Stimulated activated CD8-positive, alpha-beta memory T cell treated with anti-CD3 and anti-CD28 coated beads, Interleukin-7, amount 100 ng/mL, for 48 hours (primary cell): ENCODE measurements at regions not wholly inside any gene's neighbourhood (a gene's known extent, or its start where the extent isn't known, plus 50 kb on each side); places are given as distances from the start of the nearest gene placed in this dataset.

Source experiments
- DNase-seq, 2 donors: peaks; one replicate each; pipeline ENCODE4 v3.0.0-alpha.2; 2020; ENCODE audit warnings: low read depth in 1 of 2; ENCODE audit errors: extremely low read depth in 1 of 2

- no peak for DNase-seq
Measured at GRCh38 chr6:90982581-90982980, 395.7 kb upstream of the MAP3K7 start.

GRCh38 chr6:90982051-90982450 is 395.2 kb upstream of the MAP3K7 start:
- DNase-seq = no peak

DNA sequence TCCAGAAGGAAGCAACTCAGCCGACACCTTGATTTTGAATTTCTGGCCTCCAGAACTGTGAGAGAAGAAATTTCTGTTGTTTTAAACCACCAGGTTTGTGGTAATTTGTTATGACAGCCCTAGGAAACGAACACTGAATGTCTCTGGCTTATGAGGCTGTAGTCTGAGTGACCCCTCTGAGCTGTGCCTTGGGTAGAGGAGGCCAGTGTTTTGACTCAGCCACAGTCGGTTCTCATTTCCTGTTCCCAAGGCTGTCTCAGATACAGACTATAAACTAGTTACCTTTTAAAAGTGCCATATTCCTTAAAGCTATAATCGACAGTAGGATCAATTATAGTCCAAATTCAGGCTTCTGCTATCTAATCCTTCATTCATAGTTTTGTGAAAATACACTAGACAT is 391.2 kb upstream of the MAP3K7 start:
- no peak for DNase-seq

GRCh38 chr6:90977513-90977912 is 390.6 kb upstream of the MAP3K7 start:
- DNase-seq = no peak

DNA sequence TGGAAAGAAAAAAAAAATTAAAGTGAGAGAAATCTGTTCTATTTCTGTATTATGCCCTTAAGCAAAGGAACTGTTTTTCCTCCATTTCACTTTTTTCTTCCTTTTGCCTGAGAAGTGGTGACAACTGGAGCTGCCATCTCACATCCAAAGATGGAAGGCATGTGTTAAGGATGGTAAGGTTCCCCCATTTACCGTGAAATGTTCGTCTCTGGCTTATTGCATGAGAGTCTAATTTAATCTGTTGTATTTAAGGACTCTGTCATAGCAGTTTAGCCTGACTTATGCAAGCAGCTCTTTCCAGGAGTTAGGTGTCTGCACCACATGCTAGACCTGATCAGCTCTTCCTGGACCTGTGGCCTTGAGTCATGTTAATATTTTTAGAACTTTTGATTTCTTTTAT is 389.5 kb upstream of the MAP3K7 start:
- DNase-seq = no peak

GRCh38 chr6:90975741-90976140 is 388.9 kb upstream of the MAP3K7 start:
- DNase-seq = no peak

- DNase-seq = no peak
Measured at GRCh38 chr6:90973188-90973587, 386.3 kb upstream of the MAP3K7 start.

- DNase-seq = no peak
Measured at GRCh38 chr6:90970672-90971071, 383.8 kb upstream of the MAP3K7 start.

- no peak for DNase-seq
Measured at GRCh38 chr6:90967471-90967870, 380.6 kb upstream of the MAP3K7 start.

DNA sequence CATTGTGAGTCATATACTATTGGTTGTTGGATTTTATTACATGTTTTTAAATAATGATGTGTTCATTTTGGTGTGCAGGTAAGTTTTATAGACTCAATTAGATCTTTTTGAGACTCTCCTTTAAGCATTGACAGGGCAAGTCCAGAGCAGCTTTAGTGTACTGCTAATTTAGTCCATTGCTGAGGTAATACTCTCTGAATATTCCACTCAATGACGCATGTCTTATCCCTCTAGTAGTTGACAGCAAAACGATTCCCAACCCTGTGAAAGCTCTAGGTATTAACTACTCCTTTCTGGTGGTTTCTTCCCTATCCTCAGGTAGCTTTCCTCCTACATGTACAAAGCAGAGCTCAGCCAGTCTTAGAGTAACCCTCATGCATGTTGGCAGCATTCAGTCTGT is 373.5 kb upstream of the MAP3K7 start:
- DNase-seq = no peak

DNA sequence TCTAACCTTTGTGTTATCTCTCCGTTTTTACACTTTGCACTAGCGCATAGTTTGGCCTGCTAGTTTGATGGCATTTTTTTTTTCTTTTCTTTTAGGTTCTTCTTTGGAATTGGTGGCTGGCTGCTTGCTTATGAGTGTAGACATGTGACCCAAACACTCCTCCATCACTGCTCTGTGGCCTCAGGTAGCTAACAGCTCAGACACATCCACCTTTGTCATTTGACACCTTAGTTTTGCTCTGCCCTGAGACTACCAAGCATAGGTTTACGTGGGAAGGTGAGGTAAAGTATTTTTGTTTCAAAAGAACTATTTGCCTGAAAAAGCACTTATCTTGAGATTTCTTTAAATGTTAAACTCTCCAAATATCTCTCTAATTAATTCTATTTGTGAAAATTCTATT is 368.4 kb upstream of the MAP3K7 start:
- DNase-seq = no peak

GRCh38 chr6:90953405-90954161 is 366.7 kb upstream of the MAP3K7 start:
- DNase-seq = no peak

DNA sequence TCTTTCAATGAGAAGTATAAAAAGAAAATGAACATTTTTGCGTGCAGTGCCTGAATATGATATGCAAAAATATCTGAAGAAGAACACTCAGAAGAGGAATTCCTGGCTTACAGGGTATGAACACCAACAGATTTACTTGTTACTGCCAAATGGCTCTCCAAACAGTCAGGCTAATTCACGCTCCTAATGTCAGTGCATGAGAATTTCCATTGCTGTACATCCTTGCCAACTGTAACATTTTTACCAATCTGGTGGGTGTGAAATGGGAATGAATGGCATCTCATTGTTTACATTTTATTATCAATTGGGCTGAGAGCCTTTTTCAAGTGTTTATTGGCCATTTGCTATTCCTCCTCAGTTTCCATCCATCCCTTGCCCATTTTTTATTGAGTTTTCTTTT is 365.3 kb upstream of the MAP3K7 start:
- DNase-seq = no peak

DNA sequence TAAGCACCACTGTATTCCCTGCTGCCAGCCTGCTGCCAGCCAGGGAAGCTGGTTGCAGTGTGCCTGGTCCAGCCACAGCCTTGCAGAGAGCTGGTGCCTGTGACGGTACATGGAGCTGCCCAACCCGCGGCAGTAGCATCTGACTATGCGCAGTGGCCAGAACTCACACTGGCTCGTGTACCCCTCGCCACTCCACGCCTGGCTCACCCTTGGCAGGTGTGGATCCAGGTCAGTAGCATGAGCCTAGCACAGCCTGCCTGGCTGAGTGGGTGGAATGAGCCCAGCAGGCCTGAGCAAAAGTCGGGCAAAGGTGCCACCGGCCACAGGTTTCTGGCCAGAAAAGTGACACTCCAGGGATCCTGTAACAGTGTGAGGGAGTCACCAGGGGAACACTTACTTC is 361.7 kb upstream of the MAP3K7 start:
- DNase-seq = no peak

DNA sequence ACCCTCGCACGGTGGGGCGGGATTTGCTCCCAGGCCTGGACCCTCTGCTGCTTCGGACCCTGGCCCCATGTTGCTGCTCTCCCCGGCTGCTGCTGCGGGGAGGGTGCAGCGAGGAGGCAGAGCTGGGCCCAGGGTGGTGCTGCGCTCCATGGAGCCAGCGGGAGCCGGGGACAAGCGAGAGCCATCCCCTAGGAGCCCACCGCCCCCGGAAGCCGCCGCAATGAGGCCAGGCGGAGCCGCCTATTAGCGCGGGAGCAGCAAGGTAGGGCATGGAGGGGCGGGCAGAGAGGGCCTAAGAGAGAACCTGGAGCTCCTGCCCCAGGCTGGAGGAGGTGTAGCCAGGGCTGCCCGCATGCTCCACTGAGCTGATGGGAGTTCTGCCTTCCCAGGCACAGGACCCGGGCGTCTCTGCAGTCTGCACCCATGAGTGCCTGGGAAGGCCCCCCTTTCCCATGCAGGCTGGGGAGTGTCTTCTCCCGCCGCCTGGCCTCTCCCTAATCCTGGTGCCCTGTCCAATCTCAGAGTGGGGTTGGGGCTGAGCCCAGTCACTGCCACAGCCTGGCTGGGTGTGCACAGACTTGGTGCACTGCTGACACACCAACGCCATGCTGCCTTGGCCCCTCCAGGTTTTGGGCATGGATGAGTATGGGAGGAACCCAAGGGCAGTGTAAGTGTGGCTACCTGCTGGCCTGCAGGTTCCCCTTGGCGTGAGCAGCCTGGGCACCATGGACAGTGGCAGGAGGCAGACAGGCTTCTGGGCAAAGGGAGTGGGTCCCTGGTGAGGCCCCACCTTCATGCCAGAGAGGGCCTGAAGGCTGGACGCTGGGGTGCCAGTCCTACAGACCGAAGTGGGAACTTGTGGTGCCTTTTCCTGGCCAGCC is 360.6 kb upstream of the MAP3K7 start:
- DNase-seq = no peak

DNA sequence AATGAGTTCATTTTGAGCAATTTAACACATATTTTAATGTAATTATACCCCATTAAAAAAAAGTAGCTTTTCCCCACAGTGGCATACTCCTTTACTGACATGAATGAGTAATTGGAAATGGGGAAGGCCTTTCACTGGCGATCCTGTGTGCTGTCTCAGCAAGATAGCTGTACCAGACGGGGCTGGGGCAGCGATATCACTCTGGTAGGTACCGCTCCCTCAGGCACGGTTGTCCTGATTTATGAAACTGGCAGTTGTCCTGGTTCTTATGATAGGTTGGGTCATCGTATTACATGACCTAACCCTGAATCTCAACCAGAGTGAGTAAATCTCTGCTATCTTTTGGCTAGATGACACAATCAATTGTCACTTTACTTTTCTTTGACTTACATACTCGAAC is 355.0 kb upstream of the MAP3K7 start:
- no peak for DNase-seq

GRCh38 chr6:90940812-90941481 is 354.1 kb upstream of the MAP3K7 start:
- no peak for DNase-seq

DNA sequence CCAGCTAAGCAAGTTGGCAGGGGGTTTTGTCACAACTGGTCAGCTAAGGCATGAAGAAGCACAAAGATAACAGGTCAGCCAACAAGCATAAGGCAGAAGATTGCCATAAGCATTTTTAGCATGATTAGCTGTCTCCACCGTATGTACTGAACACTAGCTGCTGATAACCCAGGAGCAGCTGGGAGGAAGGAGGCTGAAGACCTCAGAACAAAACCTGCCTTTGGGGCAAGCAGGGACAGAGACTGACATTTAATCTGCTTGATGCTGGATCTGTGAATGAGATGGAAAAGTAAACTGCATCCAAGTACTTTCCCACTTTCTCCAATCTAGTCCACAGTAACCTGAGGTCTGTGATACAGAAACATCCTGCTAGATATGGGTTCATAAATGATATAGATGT is 353.0 kb upstream of the MAP3K7 start:
- no peak for DNase-seq

DNA sequence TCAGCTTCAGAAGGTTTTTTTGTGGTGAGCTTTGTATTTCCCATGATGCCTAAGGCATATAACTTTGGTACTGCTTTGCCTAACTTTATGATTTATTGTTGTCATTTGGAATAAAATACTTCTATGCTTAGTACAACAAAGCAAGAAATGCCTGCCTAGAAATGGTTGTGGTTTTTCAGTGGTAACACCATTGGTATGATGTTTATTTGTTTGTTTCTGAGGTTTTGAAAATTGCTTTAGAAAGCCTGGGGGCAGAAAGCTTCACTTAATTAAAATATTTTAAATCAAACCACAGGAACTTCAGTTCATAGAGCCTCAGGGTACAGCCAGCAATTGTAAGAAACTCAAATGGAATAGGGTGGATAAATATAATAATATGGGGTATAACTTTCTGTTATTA is 351.2 kb upstream of the MAP3K7 start:
- no peak for DNase-seq

- DNase-seq = no peak
Measured at GRCh38 chr6:90936286-90936685, 349.4 kb upstream of the MAP3K7 start.

DNA sequence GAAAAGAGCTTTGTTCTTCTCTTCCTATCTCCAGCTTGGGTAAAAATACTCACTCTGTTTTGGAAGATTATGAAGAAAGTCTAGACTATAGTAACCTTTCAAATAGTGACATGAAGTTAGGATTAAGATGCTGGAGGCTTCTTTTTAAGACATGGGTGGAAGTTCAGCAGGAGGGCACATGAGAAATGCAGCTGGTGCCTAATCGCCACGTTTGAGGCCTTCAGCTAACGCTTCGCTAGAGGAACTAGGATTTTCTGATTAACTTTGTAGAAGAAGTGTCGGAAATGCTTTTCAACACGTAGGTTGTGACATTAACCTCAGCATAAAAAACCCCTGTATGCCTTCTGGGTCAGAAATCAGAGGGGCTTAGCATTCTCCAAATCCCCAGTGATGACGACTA is 348.1 kb upstream of the MAP3K7 start:
- no peak for DNase-seq

DNA sequence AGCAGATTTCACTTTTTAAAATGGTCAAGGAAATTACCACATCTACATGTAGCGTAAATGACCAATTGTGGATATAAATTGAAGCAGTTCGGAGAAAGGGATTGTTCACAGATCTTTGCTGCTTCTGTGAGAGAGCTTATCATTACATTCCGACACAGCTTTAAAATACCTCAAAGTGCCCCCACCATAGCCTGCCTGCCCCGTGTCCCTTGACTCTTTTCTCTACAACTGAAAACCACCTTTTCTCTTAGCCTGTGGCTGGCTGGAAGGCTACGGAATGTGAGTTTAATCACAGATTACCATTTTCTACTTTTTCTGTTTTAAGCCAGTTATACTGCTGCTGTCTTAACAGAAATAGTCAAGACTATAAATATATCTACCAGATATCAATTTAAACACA is 347.2 kb upstream of the MAP3K7 start:
- no peak for DNase-seq
